Posterior vena cava (tissue), 2 donors: ENCODE measurements at regions not wholly inside any gene's neighbourhood (a gene's known extent, or its start where the extent isn't known, plus 50 kb on each side); places are given as distances from the start of the nearest gene placed in this dataset.
A peak's percentile ranks its signal among the peaks of the same experiment; 100 is the strongest.
"Not testable (repeated sequence)": the region's sequence is repeated elsewhere in the genome, so short reads cannot be mapped to it uniquely, and the experiment has no call there.

Experiments
- DNase-seq: peaks from one replicate; pipeline ENCODE4 v3.0.0-alpha.2; 2020; ENCODE audit warnings: low spot score
- intact Hi-C, 2 donors: fragments of 100-400 bp; cut with DNase I; formaldehyde crosslinking; loops; one replicate each; pipeline versions ENCODE4 v1.14.1 to v1.14.2; 2022 to 2023
- donor health status: DM: yes; HTN: yes; CAD: no.
- donor health status: DM: yes; HTN: yes; CAD: no.

DNA sequence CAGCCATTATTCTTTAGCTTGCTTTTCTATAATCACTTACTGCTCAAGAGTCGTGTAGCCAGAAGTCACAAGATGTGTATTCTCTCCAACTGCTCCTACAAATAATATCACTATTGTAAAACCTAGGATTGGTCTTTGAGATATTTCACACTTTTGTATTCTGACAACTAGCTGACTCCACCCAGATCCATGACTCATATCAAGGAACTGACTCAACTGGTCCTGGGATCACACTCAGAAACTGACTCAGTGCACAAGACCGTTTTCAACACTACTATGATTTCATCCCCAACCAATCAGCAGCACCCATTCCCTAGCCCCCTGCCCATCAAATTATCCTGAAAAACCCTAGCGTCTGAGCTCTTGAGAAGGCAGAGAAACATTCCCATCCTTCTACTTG is 56.5 kb upstream of the ORC5 start:
- intact Hi-C loops, result no loop called here
- DNase-seq, result no peak

GRCh38 chr7:104267701-104268368 is 60.0 kb upstream of the ORC5 start:
- intact Hi-C loops, result no loop called here
- no peak for DNase-seq

GRCh38 chr7:104271948-104272347 is 56.5 kb upstream of the LHFPL3 start:
- intact Hi-C loops, result no loop called here
- DNase-seq, result no peak

DNA sequence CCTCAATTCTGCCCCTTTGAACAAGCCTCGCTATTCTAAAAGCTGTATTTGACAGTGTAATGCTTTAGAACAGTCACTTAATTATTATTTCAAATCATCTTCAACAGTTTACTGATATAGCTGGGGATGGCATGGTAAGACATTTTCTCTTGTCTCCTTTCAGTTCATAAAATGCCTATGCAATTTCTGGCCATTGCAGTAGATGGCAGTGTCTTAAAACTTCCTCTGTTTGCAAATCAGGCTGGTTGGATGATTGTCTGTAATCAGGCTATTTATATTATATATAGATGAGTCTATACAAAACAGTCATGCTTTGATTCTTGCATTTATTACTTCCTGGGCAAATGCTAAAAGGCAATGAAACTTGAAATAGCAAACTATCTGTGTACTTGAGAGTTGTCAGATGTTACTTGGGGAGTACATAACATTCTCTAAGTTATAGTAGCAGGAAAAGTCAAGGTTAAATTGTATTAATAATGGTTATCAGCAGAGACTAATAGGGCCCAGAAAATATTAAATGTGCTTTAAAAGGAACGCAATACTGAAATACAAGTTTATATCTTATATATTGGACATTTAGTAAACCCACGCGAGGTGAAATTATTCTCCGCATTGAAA is 55.5 kb upstream of the LHFPL3 start:
- DNase-seq, result no peak
- intact Hi-C loops, result no loop called here

DNA sequence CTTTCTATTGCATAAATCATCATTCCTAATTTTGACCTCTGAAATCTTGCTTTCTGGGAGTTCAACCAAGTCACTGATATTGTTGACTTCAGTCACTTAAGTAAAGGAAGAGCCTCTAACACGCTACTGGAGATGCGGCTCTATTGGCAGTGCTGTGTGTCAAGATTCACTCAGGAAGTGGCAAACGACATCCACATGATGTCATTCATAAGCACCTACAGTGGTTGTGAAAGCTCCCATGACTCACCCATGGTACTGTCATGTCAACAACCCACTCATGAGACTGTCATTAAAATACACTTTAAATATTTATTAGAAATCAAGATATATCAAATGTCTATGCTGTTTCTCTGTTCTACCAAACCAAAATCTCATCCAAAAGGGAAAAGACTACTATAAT is 52.5 kb upstream of the LHFPL3 start:
- intact Hi-C loops, result no loop called here
- DNase-seq, result no peak

DNA sequence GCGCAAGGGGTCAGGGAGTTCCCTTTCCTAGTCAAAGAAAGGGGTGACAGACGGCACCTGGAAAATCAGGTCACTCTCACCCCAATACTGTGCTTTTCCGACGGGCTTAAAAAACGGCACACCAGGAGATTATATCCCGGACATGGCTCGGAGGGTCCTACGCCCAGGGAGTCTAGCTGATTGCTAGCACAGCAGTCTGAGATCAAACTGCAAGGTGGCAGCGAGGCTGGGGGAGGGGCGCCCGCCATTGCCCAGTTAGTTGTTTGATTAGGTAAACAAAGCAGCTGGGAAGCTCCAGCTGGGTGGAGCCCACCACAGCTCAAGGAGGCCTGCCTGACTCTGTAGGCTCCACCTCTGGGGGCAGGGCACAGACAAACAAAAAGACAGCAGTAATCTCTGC is 51.7 kb upstream of the LHFPL3 start:
- peak; percentile 66 for DNase-seq
- intact Hi-C loops, result not testable (repeated sequence)
